ENCODE measurements at regions not wholly inside any gene's neighbourhood (a gene's known extent, or its start where the extent isn't known, plus 50 kb on each side); places are given as distances from the start of the nearest gene placed in this dataset.

GRCh38 chr20:19121463-19121862 is 91.0 kb upstream of the SLC24A3 start:
- TF ChIP-seq CTCF (conservative IDR thresholded peaks at IDR 0.05 in 1 of 2, IDR thresholded peaks at IDR 0.05 in 1 of 2; ENCODE audit: low read depth in 1 of 2, low read length in 2 of 2) (no peak), EZH2 (IDR thresholded peaks at IDR 0.05; ENCODE audit: low read length, missing control alignments) (no peak)
